Kidney (tissue), 13 donors: ENCODE measurements at regions not wholly inside any gene's neighbourhood (a gene's known extent, or its start where the extent isn't known, plus 50 kb on each side); places are given as distances from the start of the nearest gene placed in this dataset.

ENCODE experiments used
- DNase-seq, 5 donors: peaks; one replicate each; pipeline ENCODE4 v3.0.0-alpha.2; 2013 to 2020
- FAIRE-seq: peaks from 2 replicates; lab custom pipeline; 2012; peaks lifted over from hg19 to GRCh38; lab: Jason Lieb, UNC
- H3K27ac ChIP-seq, 2 donors: one replicate each; pipeline ENCODE4 v1.7.0; 2013; ENCODE audit warnings: low read depth in 2 of 2, low read length in 2 of 2, inconsistent platforms in 1 of 2
- H3K27me3 ChIP-seq: one replicate; pipeline ENCODE4 v1.7.1; 2013; ENCODE audit warnings: low read length, inconsistent platforms; ENCODE audit not compliant: control insufficient read depth, insufficient read depth
- H3K36me3 ChIP-seq, 3 donors: one replicate each; pipeline versions ENCODE4 v1.7.0 to v1.7.1; 2013; ENCODE audit warnings: low read length in 3 of 3, control low read depth in 1 of 3, inconsistent platforms in 1 of 3; ENCODE audit not compliant: insufficient read depth in 3 of 3, control insufficient read depth in 2 of 3
- H3K4me1 ChIP-seq, 3 donors: one replicate each; pipeline versions ENCODE4 v1.7.0 to v1.7.1; 2013; ENCODE audit warnings: low read length in 3 of 3, inconsistent platforms in 1 of 3, low read depth in 1 of 3; ENCODE audit not compliant: control insufficient read depth in 2 of 3, insufficient read depth in 2 of 3
- H3K4me3 ChIP-seq, 3 donors: one replicate each; pipeline versions ENCODE4 v1.7.0 to v1.8.1; 2013; ENCODE audit warnings: low read length in 3 of 3, control low read depth in 1 of 3, inconsistent platforms in 1 of 3
- H3K9ac ChIP-seq, 3 donors: one replicate each; pipeline versions ENCODE4 v1.7.0 to v1.7.1; 2013; ENCODE audit warnings: low read length in 3 of 3, control low read depth in 1 of 3, inconsistent platforms in 1 of 3
- H3K9me3 ChIP-seq, 3 donors: one replicate each; pipeline versions ENCODE4 v1.7.0 to v1.7.1; 2013; ENCODE audit warnings: low read length in 3 of 3, control low read depth in 1 of 3, inconsistent platforms in 1 of 3; ENCODE audit not compliant: control insufficient read depth in 2 of 3, insufficient read depth in 1 of 3
- CTCF ChIP-seq: IDR thresholded peaks from 3 replicates; pipeline ENCODE4 v1.5.1; 2012; ENCODE audit warnings: mild to moderate bottlenecking, moderate library complexity, borderline replicate concordance; ENCODE audit not compliant: insufficient read depth; ENCODE audit errors: extremely low read depth
- intact Hi-C: fragments of 100-400 bp; cut with DNase I; formaldehyde crosslinking; loops from one replicate; pipeline ENCODE4 v1.11.1; 2022
- donor health status: control.
- donor health status: control.
- donor health status: control.
- donor health status: control.
- donor health status: control.
- donor health status: DM: yes; HTN: yes; CAD: no.
- donor health status: Normal renal cell carcinoma (clear cell type).

GRCh38 chr2:234628953-234629352 is 132.1 kb upstream of the ARL4C start:
- Histone ChIP-seq H3K9ac (no peak overlapping the region), H3K27me3 (no peaks in the 10 kb centered on the region), H3K4me3 (no peak overlapping the region), H3K9me3 (no peaks in the 10 kb centered on the region), H3K27ac (no peak overlapping the region), H3K4me1 (peaks cover 0 to 8% (median 2%) of the 10 kb centered on the region in 3 donors), H3K36me3 (no peaks in the 10 kb centered on the region)
- no peak for DNase-seq
- intact Hi-C loops, result no loop called here
- no peak for TF ChIP-seq CTCF
- FAIRE-seq, result no peak

- no peak for TF ChIP-seq CTCF
- H3K27ac ChIP-seq, result no peak overlapping the region
- H3K4me3 ChIP-seq, result no peak overlapping the region
- no peaks in the 10 kb centered on the region for H3K9me3 ChIP-seq
- intact Hi-C loops, result no loop called here
- H3K4me1 ChIP-seq, result peaks cover 0 to 7% (median 2%) of the 10 kb centered on the region in 3 donors
- H3K9ac ChIP-seq, result no peak overlapping the region
- no peak for FAIRE-seq
- H3K36me3 ChIP-seq, result no peaks in the 10 kb centered on the region
- H3K27me3 ChIP-seq, result no peaks in the 10 kb centered on the region
- no peak for DNase-seq
These were observed 130.4 kb upstream of the ARL4C start for GRCh38 chr2:234627308-234627707.

GRCh38 chr2:234626566-234627130 is 129.8 kb upstream of the ARL4C start:
- FAIRE-seq, result no peak
- Histone ChIP-seq H3K27ac (no peak overlapping the region), H3K4me3 (no peak overlapping the region), H3K9ac (no peak overlapping the region), H3K36me3 (no peaks in the 10 kb centered on the region), H3K27me3 (no peaks in the 10 kb centered on the region), H3K9me3 (no peaks in the 10 kb centered on the region), H3K4me1 (peaks cover 0 to 6% (median 2%) of the 10 kb centered on the region in 3 donors)
- no peak for DNase-seq
- TF ChIP-seq CTCF, result no peak
- intact Hi-C loops, result no loop called here
